Tibial nerve (tissue), 3 donors: ENCODE measurements at regions not wholly inside any gene's neighbourhood (a gene's known extent, or its start where the extent isn't known, plus 50 kb on each side); places are given as distances from the start of the nearest gene placed in this dataset.

ENCODE experiments used
- POLR2A ChIP-seq, 2 donors: fragments of 450-650 bp; IDR thresholded peaks; one replicate each; pipeline ENCODE4 v1.6.1; 2017; ENCODE audit warnings: antibody characterized with exemption in 2 of 2, mild to moderate bottlenecking in 2 of 2, moderate library complexity in 2 of 2
- TF ChIP-seq, protein P1 (sequence below), 5 experiments: fragments of 200-600 bp in 3 of 5; fragments of 450-650 bp in 2 of 5; sonication (generic) in 3 of 5; IDR thresholded peaks; one replicate each; pipeline ENCODE4 v1.5.1; 2016 to 2019; ENCODE audit warnings: antibody characterized with exemption in 5 of 5, mild to moderate bottlenecking in 3 of 5, moderate library complexity in 2 of 5

DNA sequence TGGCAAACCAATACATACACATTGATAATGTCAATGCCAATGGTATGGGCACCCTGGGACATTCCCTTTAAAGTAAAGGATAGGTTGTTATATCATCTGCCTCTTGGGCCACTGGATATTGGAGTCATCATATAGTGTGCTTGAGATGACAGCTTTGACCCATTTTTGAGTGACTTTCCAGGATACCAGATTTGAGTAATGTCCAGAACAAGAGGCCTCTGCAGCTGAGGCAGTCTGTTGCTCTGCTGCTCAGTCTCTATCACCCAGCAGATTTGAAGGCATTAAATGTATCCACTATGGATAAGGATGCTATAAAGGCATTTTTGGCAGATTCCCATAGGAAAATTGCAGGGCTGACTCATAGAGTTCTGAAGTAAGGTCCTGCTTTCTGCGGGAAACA is 525.6 kb upstream of the SEMA6A start:
- TF ChIP-seq, protein P1, sequence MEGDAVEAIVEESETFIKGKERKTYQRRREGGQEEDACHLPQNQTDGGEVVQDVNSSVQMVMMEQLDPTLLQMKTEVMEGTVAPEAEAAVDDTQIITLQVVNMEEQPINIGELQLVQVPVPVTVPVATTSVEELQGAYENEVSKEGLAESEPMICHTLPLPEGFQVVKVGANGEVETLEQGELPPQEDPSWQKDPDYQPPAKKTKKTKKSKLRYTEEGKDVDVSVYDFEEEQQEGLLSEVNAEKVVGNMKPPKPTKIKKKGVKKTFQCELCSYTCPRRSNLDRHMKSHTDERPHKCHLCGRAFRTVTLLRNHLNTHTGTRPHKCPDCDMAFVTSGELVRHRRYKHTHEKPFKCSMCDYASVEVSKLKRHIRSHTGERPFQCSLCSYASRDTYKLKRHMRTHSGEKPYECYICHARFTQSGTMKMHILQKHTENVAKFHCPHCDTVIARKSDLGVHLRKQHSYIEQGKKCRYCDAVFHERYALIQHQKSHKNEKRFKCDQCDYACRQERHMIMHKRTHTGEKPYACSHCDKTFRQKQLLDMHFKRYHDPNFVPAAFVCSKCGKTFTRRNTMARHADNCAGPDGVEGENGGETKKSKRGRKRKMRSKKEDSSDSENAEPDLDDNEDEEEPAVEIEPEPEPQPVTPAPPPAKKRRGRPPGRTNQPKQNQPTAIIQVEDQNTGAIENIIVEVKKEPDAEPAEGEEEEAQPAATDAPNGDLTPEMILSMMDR (IDR thresholded peaks at IDR 0.05) = no peak
- TF ChIP-seq POLR2A (IDR thresholded peaks at IDR 0.05) = no peak
